Fibroblast of lung (primary cell): ENCODE measurements at regions not wholly inside any gene's neighbourhood (a gene's known extent, or its start where the extent isn't known, plus 50 kb on each side); places are given as distances from the start of the nearest gene placed in this dataset.

Source experiments
- DNase-seq, 2 donors: peaks; one replicate each; pipeline versions ENCODE4 v3.0.0 to v3.0.0-alpha.2; 2010; ENCODE audit warnings: low read depth in 2 of 2
- H2AFZ ChIP-seq: 2 replicates; pipeline ENCODE4 v1.5.1; 2012; ENCODE audit warnings: low read length, control low read depth, inconsistent platforms
- H3K27ac ChIP-seq: 2 replicates; pipeline ENCODE4 v1.5.1; 2011; ENCODE audit warnings: low read length, control low read depth; ENCODE audit not compliant: insufficient read depth
- H3K27me3 ChIP-seq: 2 replicates; pipeline ENCODE4 v1.5.1; 2011; ENCODE audit warnings: mild to moderate bottlenecking, low read length; ENCODE audit not compliant: control insufficient read depth, insufficient read depth
- H3K36me3 ChIP-seq: 2 replicates; pipeline ENCODE4 v1.5.1; 2011; ENCODE audit warnings: low read length; ENCODE audit not compliant: control insufficient read depth, insufficient read depth
- H3K4me1 ChIP-seq: 2 replicates; pipeline ENCODE4 v1.5.1; 2011; ENCODE audit warnings: low read length; ENCODE audit not compliant: control insufficient read depth, insufficient read depth; ENCODE audit errors: extremely low read depth
- H3K4me2 ChIP-seq: 2 replicates; pipeline ENCODE4 v1.5.1; 2011; ENCODE audit warnings: low read length, control low read depth; ENCODE audit not compliant: insufficient read depth; ENCODE audit errors: extremely low read depth
- H3K4me3 ChIP-seq, 4 experiments: fragments of 200-600 bp in 1 of 4; sonication (generic) in 1 of 4; replicated peaks in 1 of 4; 2 replicates each; pipeline ENCODE4 v1.5.1; 2011 to 2016; ENCODE audit warnings: low read length in 4 of 4, low read depth in 3 of 4, mild to moderate bottlenecking in 3 of 4, control low read depth in 2 of 4, inconsistent platforms in 1 of 4, mixed read lengths in 1 of 4; ENCODE audit not compliant: insufficient read depth in 1 of 4; ENCODE audit errors: control extremely low read depth in 1 of 4
- H3K79me2 ChIP-seq: 2 replicates; pipeline ENCODE4 v1.5.1; 2012; ENCODE audit warnings: mild to moderate bottlenecking, low read length, inconsistent platforms; ENCODE audit not compliant: control insufficient read depth, insufficient read depth
- H3K9ac ChIP-seq: 2 replicates; pipeline ENCODE4 v1.5.1; 2011; ENCODE audit warnings: mild to moderate bottlenecking, low read length, control low read depth; ENCODE audit not compliant: insufficient read depth
- H3K9me3 ChIP-seq: 2 replicates; pipeline ENCODE4 v1.5.1; 2012; ENCODE audit warnings: low read depth, low read length; ENCODE audit not compliant: control insufficient read depth, insufficient read depth
- H4K20me1 ChIP-seq: 2 replicates; pipeline ENCODE4 v1.5.1; 2011; ENCODE audit warnings: low read length; ENCODE audit not compliant: control insufficient read depth, insufficient read depth; ENCODE audit errors: extremely low read depth
- EZH2 ChIP-seq: IDR thresholded peaks from 2 replicates; pipeline ENCODE4 v1.5.1; 2012; ENCODE audit warnings: low read length, control low read depth, mild to moderate bottlenecking; ENCODE audit errors: missing control alignments
- TF ChIP-seq, protein P1 (sequence below), 2 donors: IDR thresholded peaks in 1 of 2; conservative IDR thresholded peaks in 1 of 2; 1 replicate in 1 of 2; 2 replicates in 1 of 2; pipeline ENCODE4 v1.5.1; 2011 to 2012; ENCODE audit warnings: low read length in 2 of 2, control low read depth in 1 of 2, inconsistent platforms in 1 of 2, low read depth in 1 of 2, mild to moderate bottlenecking in 1 of 2

DNA sequence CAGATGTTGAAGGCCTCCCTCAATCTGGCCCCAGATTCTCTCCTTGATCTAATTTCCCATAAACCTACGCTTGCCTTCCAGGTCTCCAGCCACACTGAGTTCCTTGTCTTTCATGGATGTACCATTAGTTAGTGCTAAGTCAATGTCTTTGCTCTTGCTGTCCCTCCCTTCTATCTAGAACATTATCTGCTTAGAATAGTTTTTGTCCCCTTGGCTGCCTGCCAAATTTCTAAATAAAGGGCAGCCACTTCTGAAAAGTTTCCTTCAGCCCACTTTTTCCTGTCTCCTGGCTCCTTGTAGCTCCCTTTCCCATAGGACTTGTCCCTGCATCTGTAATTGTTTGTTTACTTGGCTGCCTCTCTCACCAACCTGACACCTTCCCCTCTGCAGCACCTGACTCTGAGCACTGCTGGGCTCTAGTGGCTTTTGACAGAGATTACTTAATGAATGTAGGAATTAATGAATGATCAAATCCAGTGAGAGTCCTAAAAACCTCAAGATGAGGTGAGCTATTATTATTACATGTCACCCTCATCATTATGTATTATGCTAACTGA, 58.3 kb downstream of the CXCL12 start:
- no peaks in the 10 kb centered on the region for H3K4me1 ChIP-seq
- H3K9ac ChIP-seq = no peak overlapping the region
- H4K20me1 ChIP-seq = no peaks in the 10 kb centered on the region
- H2AFZ ChIP-seq = no peak overlapping the region
- H3K36me3 ChIP-seq = no peaks in the 10 kb centered on the region
- H3K27me3 ChIP-seq = peaks cover 3% of the 10 kb centered on the region
- TF ChIP-seq, protein P1, sequence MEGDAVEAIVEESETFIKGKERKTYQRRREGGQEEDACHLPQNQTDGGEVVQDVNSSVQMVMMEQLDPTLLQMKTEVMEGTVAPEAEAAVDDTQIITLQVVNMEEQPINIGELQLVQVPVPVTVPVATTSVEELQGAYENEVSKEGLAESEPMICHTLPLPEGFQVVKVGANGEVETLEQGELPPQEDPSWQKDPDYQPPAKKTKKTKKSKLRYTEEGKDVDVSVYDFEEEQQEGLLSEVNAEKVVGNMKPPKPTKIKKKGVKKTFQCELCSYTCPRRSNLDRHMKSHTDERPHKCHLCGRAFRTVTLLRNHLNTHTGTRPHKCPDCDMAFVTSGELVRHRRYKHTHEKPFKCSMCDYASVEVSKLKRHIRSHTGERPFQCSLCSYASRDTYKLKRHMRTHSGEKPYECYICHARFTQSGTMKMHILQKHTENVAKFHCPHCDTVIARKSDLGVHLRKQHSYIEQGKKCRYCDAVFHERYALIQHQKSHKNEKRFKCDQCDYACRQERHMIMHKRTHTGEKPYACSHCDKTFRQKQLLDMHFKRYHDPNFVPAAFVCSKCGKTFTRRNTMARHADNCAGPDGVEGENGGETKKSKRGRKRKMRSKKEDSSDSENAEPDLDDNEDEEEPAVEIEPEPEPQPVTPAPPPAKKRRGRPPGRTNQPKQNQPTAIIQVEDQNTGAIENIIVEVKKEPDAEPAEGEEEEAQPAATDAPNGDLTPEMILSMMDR (conservative IDR thresholded peaks at IDR 0.05 in 1 of 2, IDR thresholded peaks at IDR 0.05 in 1 of 2; ENCODE audit: low read depth in 1 of 2, low read length in 2 of 2) = no peak
- TF ChIP-seq EZH2 = no peak
- DNase-seq = no peak
- H3K27ac ChIP-seq = no peak overlapping the region
- H3K9me3 ChIP-seq = no peaks in the 10 kb centered on the region
- no peak overlapping the region for H3K4me3 ChIP-seq
- H3K4me2 ChIP-seq = no peak overlapping the region
- H3K79me2 ChIP-seq = no peaks in the 10 kb centered on the region

DNA sequence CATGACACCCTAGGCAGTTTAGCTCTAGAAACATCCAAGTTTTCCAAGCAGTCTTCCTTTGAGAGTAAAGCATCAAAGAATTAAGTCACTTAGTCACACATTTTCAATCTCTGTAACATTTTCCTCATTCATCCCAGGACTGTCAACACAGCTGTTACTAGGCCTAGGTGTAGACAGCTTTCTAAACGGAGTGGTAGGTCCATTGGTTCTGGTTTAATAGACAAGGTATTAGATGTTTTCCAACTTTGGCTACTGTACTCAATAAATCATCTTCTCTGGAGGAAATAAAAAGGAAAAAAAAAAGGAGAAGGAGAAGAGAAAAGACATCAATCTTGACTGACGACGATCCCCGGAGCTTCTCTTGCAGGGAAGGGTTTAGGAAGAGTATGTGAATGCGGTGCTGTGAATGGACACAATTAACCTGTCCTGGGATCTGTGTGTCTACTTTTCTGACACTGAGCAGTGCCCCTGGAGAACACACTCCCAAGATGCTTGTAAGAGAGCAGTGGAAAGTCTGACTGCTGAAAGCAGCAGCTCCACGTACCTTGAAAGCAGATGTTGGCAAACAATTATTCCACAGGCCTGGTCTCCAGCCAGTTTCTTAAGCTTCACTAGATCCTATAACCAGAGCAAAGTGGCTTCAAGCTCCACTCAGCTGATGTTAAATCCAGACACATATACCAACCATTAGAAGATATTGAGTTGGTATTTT, 59.1 kb downstream of the CXCL12 start:
- no peaks in the 10 kb centered on the region for H3K4me1 ChIP-seq
- H3K4me3 ChIP-seq = no peak overlapping the region
- no peaks in the 10 kb centered on the region for H3K36me3 ChIP-seq
- H3K4me2 ChIP-seq = no peak overlapping the region
- H3K9me3 ChIP-seq = no peaks in the 10 kb centered on the region
- no peaks in the 10 kb centered on the region for H3K79me2 ChIP-seq
- no peak overlapping the region for H3K27ac ChIP-seq
- peaks cover 3% of the 10 kb centered on the region for H3K27me3 ChIP-seq
- TF ChIP-seq, protein P1 (conservative IDR thresholded peaks at IDR 0.05 in 1 of 2, IDR thresholded peaks at IDR 0.05 in 1 of 2; ENCODE audit: low read depth in 1 of 2, low read length in 2 of 2) = no peak
- TF ChIP-seq EZH2 = no peak
- H2AFZ ChIP-seq = no peak overlapping the region
- no peak overlapping the region for H3K9ac ChIP-seq
- DNase-seq = no peak
- H4K20me1 ChIP-seq = no peaks in the 10 kb centered on the region

DNA sequence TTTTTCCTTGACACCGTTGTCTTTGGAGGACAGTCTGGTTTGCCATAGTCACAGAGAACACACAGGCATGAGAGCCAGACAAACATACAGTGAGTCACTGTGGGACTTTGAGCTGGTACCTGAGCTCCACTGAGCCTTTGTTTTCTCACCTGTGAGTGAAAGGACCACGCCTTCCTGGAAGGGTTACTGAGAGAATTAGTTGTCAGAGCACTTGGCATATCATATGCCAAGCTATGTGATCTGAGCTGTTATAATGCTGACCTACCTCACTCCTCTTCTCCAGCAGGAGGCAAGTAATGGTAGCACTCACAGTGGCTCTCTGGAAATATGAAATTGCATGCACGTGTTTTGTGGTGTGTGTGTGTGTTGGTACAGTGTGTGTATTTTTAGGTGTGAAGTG, 59.7 kb downstream of the CXCL12 start:
- Histone ChIP-seq H3K4me1 (no peaks in the 10 kb centered on the region), H3K27me3 (peaks cover 3% of the 10 kb centered on the region), H3K4me2 (no peak overlapping the region), H4K20me1 (no peaks in the 10 kb centered on the region), H3K27ac (no peak overlapping the region), H3K4me3 (no peak overlapping the region), H2AFZ (no peak overlapping the region), H3K79me2 (no peaks in the 10 kb centered on the region), H3K9me3 (no peaks in the 10 kb centered on the region), H3K36me3 (no peaks in the 10 kb centered on the region), H3K9ac (no peak overlapping the region)
- no peak for DNase-seq
- TF ChIP-seq EZH2 = no peak
- TF ChIP-seq, protein P1 (conservative IDR thresholded peaks at IDR 0.05 in 1 of 2, IDR thresholded peaks at IDR 0.05 in 1 of 2; ENCODE audit: low read depth in 1 of 2, low read length in 2 of 2) = no peak
